K562 (cell line): ENCODE measurements at regions not wholly inside any gene's neighbourhood (a gene's known extent, or its start where the extent isn't known, plus 50 kb on each side); places are given as distances from the start of the nearest gene placed in this dataset.

Source experiments
- ATAC-seq: fragments of 200-7000 bp; cut with Tn5 transposase; 3 replicates; pipeline ENCODE4 v1.9.1; 2020; ENCODE audit warnings: moderate library complexity
- BruUV-seq: library from RNA; stranded (reverse); fragments of 400-500 nt; replicated peaks from 2 replicates; lab custom pipeline; 2021; lab: Mats Ljungman, UMichigan
- CTCF ChIA-PET: fragments of 300-600 bp; formaldehyde crosslinking; extraction: SDS; loops from one replicate; lab custom pipeline; 2021; ENCODE audit warnings: low intra/inter-chr PET ratio; lab: Yijun Ruan, JAX
- POLR2A ChIA-PET: fragments of 300-600, 350-650 bp; sonication (Branson Sonifier 250); formaldehyde crosslinking; extraction: SDS; loops from one replicate; lab custom pipeline; 2021; ENCODE audit warnings: antibody characterized with exemption, inconsistent platforms; lab: Yijun Ruan, JAX
- DNase-seq, 4 experiments: peaks; one replicate each; pipeline versions ENCODE4 v3.0.0 to v3.0.0-alpha.2; 2011 to 2018; ENCODE audit warnings: low spot score in 3 of 4, mixed read lengths in 3 of 4; ENCODE audit errors: extremely low read depth in 1 of 4
- FAIRE-seq: peaks from 2 replicates; lab custom pipeline; 2011; peaks lifted over from hg19 to GRCh38; lab: Jason Lieb, UNC
- H2AFZ ChIP-seq: 2 replicates; pipeline ENCODE4 v1.6.0; 2011; ENCODE audit warnings: low read depth, low read length, control low read depth, inconsistent platforms
- H3K27ac ChIP-seq: fragments of 200-600 bp; 3 replicates; pipeline ENCODE4 v1.8.0; 2011; ENCODE audit warnings: low read depth, mild to moderate bottlenecking, control low read depth, inconsistent platforms, low read length, moderate library complexity, mixed read lengths; ENCODE audit errors: extremely low read depth
- H3K27me3 ChIP-seq, 2 experiments: fragments of 300-600 bp in 1 of 2; 2 replicates in 1 of 2; 3 replicates in 1 of 2; pipeline versions ENCODE4 v1.6.0 to v1.8.0; 2011; ENCODE audit warnings: inconsistent platforms in 2 of 2, low read length in 2 of 2, mild to moderate bottlenecking in 1 of 2, mixed read lengths in 1 of 2, moderate library complexity in 1 of 2; ENCODE audit not compliant: control insufficient read depth in 2 of 2, insufficient read depth in 2 of 2
- H3K36me3 ChIP-seq: fragments of 300-600 bp; 3 replicates; pipeline ENCODE4 v1.8.0; 2011; ENCODE audit warnings: mild to moderate bottlenecking, low read length, inconsistent platforms; ENCODE audit not compliant: control insufficient read depth, insufficient read depth
- H3K4me1 ChIP-seq, 2 experiments: fragments of 200-600 bp in 1 of 2; replicated peaks in 1 of 2; 2 replicates in 1 of 2; 3 replicates in 1 of 2; pipeline versions ENCODE4 v1.5.1 to v1.8.0; 2011; ENCODE audit warnings: inconsistent platforms in 2 of 2, low read length in 2 of 2, mild to moderate bottlenecking in 1 of 2, mixed read lengths in 1 of 2, moderate library complexity in 1 of 2; ENCODE audit not compliant: control insufficient read depth in 2 of 2, insufficient read depth in 2 of 2
- H3K4me2 ChIP-seq: 2 replicates; pipeline ENCODE4 v1.6.1; 2011; ENCODE audit warnings: low read length, control low read depth, inconsistent platforms, mixed read lengths; ENCODE audit not compliant: insufficient read depth
- H3K4me3 ChIP-seq: fragments of 200-600 bp; sonication (generic), shearing (Covaris generic); 2 replicates; pipeline ENCODE4 v1.5.1; 2016; ENCODE audit warnings: control low read depth, inconsistent platforms
- H3K79me2 ChIP-seq: fragments of 200-600 bp; 3 replicates; pipeline ENCODE4 v1.8.0; 2011; ENCODE audit warnings: low read length, inconsistent platforms; ENCODE audit not compliant: control insufficient read depth, insufficient read depth
- H3K9ac ChIP-seq, 2 experiments: 2 replicates each; pipeline versions ENCODE4 v1.6.0 to v1.6.1; 2011; ENCODE audit warnings: low read depth in 2 of 2, low read length in 2 of 2, control low read depth in 1 of 2, inconsistent platforms in 1 of 2, mild to moderate bottlenecking in 1 of 2, mixed read lengths in 1 of 2; ENCODE audit not compliant: insufficient read depth in 1 of 2
- H3K9me1 ChIP-seq: one replicate; pipeline ENCODE4 v1.6.0; 2011; ENCODE audit warnings: inconsistent platforms, mild to moderate bottlenecking, low read length, moderate library complexity; ENCODE audit not compliant: control insufficient read depth, insufficient read depth
- H3K9me3 ChIP-seq: replicated peaks from 2 replicates; pipeline ENCODE4 v1.5.1; 2011; ENCODE audit warnings: low read depth, low read length, inconsistent platforms; ENCODE audit not compliant: control insufficient read depth, insufficient read depth
- H4K20me1 ChIP-seq: replicated peaks from 2 replicates; pipeline ENCODE4 v1.6.1; 2011; ENCODE audit warnings: low read length, inconsistent platforms, mixed read lengths; ENCODE audit not compliant: control insufficient read depth, insufficient read depth
- ASH1L ChIP-seq: fragments of 450-650 bp; IDR thresholded peaks from 2 replicates; pipeline ENCODE4 v1.6.1; 2018; ENCODE audit warnings: borderline replicate concordance, mild to moderate bottlenecking, low read depth; ENCODE audit not compliant: partially characterized antibody
- HNRNPK ChIP-seq: fragments of 200-400 bp; formaldehyde crosslinking; IDR thresholded peaks from one replicate; pipeline ENCODE4 v1.6.1; 2018; ENCODE audit warnings: mild to moderate bottlenecking, low read depth, low read length; ENCODE audit not compliant: poor library complexity, severe bottlenecking
- MEF2A ChIP-seq: IDR thresholded peaks from 2 replicates; pipeline ENCODE4 v1.6.1; 2011; ENCODE audit warnings: low read depth, mild to moderate bottlenecking, low read length, moderate library complexity; ENCODE audit not compliant: control insufficient read depth
- MYC ChIP-seq, 2 experiments: fragments of 250-450 bp in 1 of 2; sonication (Bioruptor Pico) in 1 of 2; IDR thresholded peaks; 2 replicates each; pipeline versions ENCODE4 v1.5.1 to v1.6.1; 2012 to 2021; ENCODE audit warnings: low read depth in 2 of 2, borderline replicate concordance in 1 of 2, improper control_type of control experiment in 1 of 2, low read length in 1 of 2, mild to moderate bottlenecking in 1 of 2, moderate library complexity in 1 of 2
- NCOA6 ChIP-seq: fragments of 450-650 bp; IDR thresholded peaks from 2 replicates; pipeline ENCODE4 v1.6.1; 2017; ENCODE audit warnings: mild to moderate bottlenecking
- NEUROD1 ChIP-seq: fragments of 150-350 bp; IDR thresholded peaks from 2 replicates; pipeline ENCODE4 v1.6.1; 2014; ENCODE audit warnings: borderline replicate concordance, low read length, low read depth; ENCODE audit not compliant: partially characterized antibody
- SMARCB1 ChIP-seq: IDR thresholded peaks from 2 replicates; pipeline ENCODE4 v1.6.1; 2011; ENCODE audit warnings: improper control_type of control experiment, low read depth; ENCODE audit not compliant: insufficient read length
- YY1 ChIP-seq, 3 experiments: IDR thresholded peaks; 2 replicates each; pipeline ENCODE4 v1.6.1; 2011; ENCODE audit warnings: low read length in 2 of 3, mild to moderate bottlenecking in 2 of 3, moderate library complexity in 2 of 3, borderline replicate concordance in 1 of 3, control low read depth in 1 of 3, low read depth in 1 of 3; ENCODE audit not compliant: insufficient read depth in 3 of 3, insufficient replicate concordance in 2 of 3, control insufficient read depth in 1 of 3, insufficient read length in 1 of 3; ENCODE audit errors: extremely low read depth in 1 of 3
- ZNF175 ChIP-seq: fragments of 200-800 bp; sonication (Bioruptor generic); IDR thresholded peaks from 2 replicates; pipeline ENCODE4 v1.6.1; 2016; ENCODE audit warnings: low read depth, mild to moderate bottlenecking, missing genetic modification characterization, missing compliant biosample characterization
- WGBS: fragments of 100-300 bp; shearing (Covaris generic); methylation state at CpG from one replicate; pipeline ENCODE4 v1.1.6; 2016; ENCODE audit warnings: low coverage, mixed read lengths; ENCODE audit not compliant: insufficient coverage; ENCODE audit errors: missing lambda C conversion rate; 5-methylcytosine and 5-hydroxymethylcytosine counted together
- in situ Hi-C: fragments of 300-500 bp; cut with MboI; formaldehyde crosslinking; loops from 4 replicates; pipeline ENCODE4 v1.15.0; 2018; ENCODE audit warnings: inconsistent platforms, mixed read lengths
- intact Hi-C: fragments of 100-400 bp; cut with micrococcal nuclease; formaldehyde crosslinking; loops from 2 replicates; pipeline ENCODE4 v1.14.2; 2022
- TF ChIP-seq, protein P1 (sequence below): fragments of 250-450 bp; sonication (Bioruptor Pico); IDR thresholded peaks from 2 replicates; pipeline ENCODE4 v1.5.1; 2021; ENCODE audit warnings: mild to moderate bottlenecking
- TF ChIP-seq, protein P2 (sequence below): fragments of 250-450 bp; sonication (Bioruptor Pico); IDR thresholded peaks from 2 replicates; pipeline ENCODE4 v1.5.0; 2020; ENCODE audit warnings: mild to moderate bottlenecking
- TF ChIP-seq, protein P3 (sequence below): fragments of 450-650 bp; formaldehyde crosslinking; IDR thresholded peaks from 2 replicates; pipeline ENCODE4 v1.4.0; 2022; ENCODE audit warnings: missing genetic modification characterization
- TF ChIP-seq, protein P4 (sequence below): fragments of 450-650 bp; formaldehyde crosslinking; IDR thresholded peaks from 2 replicates; pipeline ENCODE4 v1.4.0; 2020; ENCODE audit warnings: mild to moderate bottlenecking

DNA sequence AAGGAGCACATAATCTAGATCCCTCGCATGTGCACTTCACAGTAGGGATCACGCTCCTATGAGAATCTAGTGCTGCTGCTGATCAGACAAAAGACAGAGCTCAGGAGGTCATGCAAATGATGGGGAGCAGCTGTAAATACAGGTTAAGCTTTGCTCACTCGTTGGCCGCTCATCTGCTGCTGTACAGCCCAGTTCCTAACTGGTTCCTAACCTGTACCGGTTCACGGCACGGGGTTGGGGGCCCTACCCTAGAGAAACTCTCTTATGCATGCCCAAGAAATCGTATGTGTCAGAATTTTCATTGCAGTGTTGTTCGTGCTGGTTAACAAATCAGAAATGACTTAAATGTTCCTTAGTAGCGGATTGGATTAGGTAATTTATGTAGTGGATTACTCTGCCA lies 116.1 kb downstream of the CDH26 start:
- ATAC-seq = no peak
- Histone ChIP-seq H4K20me1 (no peaks in the 10 kb centered on the region), H3K4me3 (no peak overlapping the region), H3K4me1 (no peaks in the 10 kb centered on the region), H2AFZ (no peak overlapping the region), H3K9ac (no peak overlapping the region), H3K27ac (no peak overlapping the region), H3K79me2 (no peaks in the 10 kb centered on the region), H3K27me3 (peaks cover 0 to 6% of the 10 kb centered on the region in 2 experiments; a peak in 2 of 5 replicates), H3K9me1 (no peaks in the 10 kb centered on the region), H3K36me3 (no peaks in the 10 kb centered on the region), H3K4me2 (no peak overlapping the region), H3K9me3 (no peaks in the 10 kb centered on the region)
- WGBS = 2% methylated on average over 10 of the region's 10 CpGs
- ChIA-PET POLR2A (no interaction called here), CTCF (no interaction called here)
- no peak for DNase-seq
- in situ Hi-C loops (no loop called here), intact Hi-C loops (no loop called here)
- no peak for FAIRE-seq
- no TSS peak for BruUV-seq
- TF ChIP-seq, protein P1, sequence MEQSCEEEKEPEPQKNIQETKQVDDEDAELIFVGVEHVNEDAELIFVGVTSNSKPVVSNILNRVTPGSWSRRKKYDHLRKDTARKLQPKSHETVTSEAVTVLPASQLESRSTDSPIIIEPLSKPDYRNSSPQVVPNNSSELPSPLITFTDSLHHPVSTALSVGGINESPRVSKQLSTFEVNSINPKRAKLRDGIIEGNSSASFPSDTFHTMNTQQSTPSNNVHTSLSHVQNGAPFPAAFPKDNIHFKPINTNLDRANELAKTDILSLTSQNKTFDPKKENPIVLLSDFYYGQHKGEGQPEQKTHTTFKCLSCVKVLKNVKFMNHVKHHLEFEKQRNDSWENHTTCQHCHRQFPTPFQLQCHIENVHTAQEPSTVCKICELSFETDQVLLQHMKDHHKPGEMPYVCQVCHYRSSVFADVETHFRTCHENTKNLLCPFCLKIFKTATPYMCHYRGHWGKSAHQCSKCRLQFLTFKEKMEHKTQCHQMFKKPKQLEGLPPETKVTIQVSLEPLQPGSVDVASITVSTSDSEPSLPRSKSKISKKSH (CRISPR knock-in tag) = no peak
- TF ChIP-seq NCOA6 = no peak
- TF ChIP-seq, protein P2, sequence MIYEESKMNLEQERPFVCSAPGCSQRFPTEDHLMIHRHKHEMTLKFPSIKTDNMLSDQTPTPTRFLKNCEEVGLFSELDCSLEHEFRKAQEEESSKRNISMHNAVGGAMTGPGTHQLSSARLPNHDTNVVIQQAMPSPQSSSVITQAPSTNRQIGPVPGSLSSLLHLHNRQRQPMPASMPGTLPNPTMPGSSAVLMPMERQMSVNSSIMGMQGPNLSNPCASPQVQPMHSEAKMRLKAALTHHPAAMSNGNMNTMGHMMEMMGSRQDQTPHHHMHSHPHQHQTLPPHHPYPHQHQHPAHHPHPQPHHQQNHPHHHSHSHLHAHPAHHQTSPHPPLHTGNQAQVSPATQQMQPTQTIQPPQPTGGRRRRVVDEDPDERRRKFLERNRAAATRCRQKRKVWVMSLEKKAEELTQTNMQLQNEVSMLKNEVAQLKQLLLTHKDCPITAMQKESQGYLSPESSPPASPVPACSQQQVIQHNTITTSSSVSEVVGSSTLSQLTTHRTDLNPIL (CRISPR knock-in tag) = no peak
- TF ChIP-seq, protein P3, sequence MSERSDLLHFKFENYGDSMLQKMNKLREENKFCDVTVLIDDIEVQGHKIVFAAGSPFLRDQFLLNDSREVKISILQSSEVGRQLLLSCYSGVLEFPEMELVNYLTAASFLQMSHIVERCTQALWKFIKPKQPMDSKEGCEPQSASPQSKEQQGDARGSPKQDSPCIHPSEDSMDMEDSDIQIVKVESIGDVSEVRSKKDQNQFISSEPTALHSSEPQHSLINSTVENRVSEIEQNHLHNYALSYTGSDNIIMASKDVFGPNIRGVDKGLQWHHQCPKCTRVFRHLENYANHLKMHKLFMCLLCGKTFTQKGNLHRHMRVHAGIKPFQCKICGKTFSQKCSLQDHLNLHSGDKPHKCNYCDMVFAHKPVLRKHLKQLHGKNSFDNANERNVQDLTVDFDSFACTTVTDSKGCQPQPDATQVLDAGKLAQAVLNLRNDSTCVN (CRISPR knock-in tag) = no peak
- TF ChIP-seq SMARCB1 = no peak
- no peak for TF ChIP-seq MEF2A
- no peak for TF ChIP-seq NEUROD1
- no peak for TF ChIP-seq MYC (IDR thresholded peaks at IDR 0.05; ENCODE audit: low read depth, low read length)
- TF ChIP-seq MYC (CRISPR knock-in tag; IDR thresholded peaks at IDR 0.05; ENCODE audit: borderline replicate concordance, low read depth) = no peak
- TF ChIP-seq HNRNPK = no peak
- no peak for TF ChIP-seq ZNF175
- TF ChIP-seq YY1 (IDR thresholded peaks at IDR 0.05; ENCODE audit: borderline replicate concordance in 1 of 3, control insufficient read depth in 1 of 3, extremely low read depth in 1 of 3, insufficient read depth in 3 of 3, insufficient read length in 1 of 3, insufficient replicate concordance in 2 of 3, low read depth in 1 of 3, low read length in 2 of 3) = no peak
- TF ChIP-seq, protein P4, sequence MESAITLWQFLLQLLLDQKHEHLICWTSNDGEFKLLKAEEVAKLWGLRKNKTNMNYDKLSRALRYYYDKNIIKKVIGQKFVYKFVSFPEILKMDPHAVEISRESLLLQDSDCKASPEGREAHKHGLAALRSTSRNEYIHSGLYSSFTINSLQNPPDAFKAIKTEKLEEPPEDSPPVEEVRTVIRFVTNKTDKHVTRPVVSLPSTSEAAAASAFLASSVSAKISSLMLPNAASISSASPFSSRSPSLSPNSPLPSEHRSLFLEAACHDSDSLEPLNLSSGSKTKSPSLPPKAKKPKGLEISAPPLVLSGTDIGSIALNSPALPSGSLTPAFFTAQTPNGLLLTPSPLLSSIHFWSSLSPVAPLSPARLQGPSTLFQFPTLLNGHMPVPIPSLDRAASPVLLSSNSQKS (CRISPR knock-in tag) = no peak
- TF ChIP-seq ASH1L = no peak
